LNCAP (cell line): ENCODE measurements at regions not wholly inside any gene's neighbourhood (a gene's known extent, or its start where the extent isn't known, plus 50 kb on each side); places are given as distances from the start of the nearest gene placed in this dataset.
A peak's percentile ranks its signal among the peaks of the same experiment; 100 is the strongest.

ENCODE experiments used
- TF ChIP-seq, protein P1 (sequence below): fragments of 450-650 bp; IDR thresholded peaks from 2 replicates; pipeline ENCODE4 v1.5.1; 2017; ENCODE audit warnings: mild to moderate bottlenecking

DNA sequence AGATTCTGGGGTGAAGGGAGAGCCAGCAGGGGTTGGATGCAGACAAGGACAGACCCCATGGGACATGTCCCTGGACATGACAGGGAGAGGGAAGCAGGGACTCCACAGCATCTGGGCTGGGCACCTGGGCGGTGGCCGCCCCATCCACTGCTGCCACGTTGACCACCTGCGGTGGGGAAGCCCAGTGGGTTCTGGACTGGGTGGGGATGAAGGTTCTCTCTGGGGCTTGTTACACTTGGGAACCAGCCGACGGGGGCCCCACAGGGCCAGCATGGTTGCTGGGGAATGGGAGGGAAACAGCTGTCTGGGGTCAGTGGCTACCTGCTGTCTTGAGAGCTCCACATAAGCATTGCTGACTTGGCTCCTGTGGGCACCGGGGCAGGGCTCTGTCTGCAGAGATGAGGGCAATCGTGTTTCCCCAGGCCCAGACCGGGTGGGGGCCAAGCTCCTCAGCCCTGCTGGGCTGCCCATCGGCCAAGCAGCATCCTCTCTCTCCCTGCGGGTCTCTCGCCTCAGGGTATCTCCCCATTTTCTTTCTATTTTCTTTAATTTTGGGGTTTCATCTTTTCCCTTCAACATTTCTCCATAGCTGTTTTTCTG is 443.6 kb upstream of the PFKP start:
- TF ChIP-seq, protein P1, sequence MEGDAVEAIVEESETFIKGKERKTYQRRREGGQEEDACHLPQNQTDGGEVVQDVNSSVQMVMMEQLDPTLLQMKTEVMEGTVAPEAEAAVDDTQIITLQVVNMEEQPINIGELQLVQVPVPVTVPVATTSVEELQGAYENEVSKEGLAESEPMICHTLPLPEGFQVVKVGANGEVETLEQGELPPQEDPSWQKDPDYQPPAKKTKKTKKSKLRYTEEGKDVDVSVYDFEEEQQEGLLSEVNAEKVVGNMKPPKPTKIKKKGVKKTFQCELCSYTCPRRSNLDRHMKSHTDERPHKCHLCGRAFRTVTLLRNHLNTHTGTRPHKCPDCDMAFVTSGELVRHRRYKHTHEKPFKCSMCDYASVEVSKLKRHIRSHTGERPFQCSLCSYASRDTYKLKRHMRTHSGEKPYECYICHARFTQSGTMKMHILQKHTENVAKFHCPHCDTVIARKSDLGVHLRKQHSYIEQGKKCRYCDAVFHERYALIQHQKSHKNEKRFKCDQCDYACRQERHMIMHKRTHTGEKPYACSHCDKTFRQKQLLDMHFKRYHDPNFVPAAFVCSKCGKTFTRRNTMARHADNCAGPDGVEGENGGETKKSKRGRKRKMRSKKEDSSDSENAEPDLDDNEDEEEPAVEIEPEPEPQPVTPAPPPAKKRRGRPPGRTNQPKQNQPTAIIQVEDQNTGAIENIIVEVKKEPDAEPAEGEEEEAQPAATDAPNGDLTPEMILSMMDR = no peak

DNA sequence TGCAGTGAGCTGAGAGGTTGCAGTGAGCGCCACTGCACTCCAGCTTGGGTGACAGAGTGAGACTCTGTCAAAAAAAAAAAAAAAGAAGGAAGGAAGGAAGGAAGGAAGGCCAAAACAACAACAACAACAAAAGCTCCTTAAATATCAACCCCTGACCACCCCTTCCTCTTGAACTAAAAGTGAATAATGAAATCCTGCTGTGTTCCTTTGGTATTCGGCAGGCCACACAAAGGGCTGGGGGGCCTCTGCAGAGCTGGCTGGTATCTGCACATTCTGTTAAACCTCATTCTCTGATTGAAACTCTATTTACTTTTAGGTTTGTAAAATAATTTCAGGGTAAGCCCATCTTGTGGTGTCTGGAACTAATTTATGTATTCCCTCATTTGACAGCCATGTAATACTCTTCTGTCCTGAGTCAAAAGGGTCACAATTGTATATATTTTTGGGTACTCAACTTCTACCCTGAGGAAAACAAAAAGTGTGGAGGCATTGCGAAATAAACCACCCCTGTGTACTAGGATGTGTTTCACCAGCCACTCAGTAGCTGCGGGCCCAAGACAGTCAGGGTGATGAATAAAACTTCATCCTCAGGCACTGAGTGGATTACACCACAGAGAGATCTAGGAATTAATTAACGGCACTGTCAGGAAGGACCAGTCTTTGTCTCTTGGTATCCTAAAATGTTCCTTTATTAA is 446.4 kb upstream of the PFKP start:
- TF ChIP-seq, protein P1 = no peak

DNA sequence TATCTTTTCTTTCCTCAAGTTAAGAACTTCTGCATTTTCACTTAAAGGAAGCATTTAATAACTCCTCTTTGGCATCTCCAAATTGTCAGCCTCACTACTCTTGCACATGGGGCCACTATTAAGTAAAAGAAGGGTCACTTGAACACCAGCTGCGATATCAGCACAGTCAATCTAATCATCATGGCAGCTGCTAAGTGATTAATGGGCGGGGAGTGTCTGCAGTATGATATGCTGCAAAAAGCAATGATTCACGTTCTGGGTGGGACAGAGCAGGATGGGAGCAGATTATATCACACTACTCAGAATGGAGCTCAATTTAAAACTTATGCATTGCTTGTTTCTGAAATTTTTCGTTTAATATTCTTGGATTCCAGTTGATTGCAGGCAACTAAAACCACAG is 447.4 kb upstream of the PFKP start:
- TF ChIP-seq, protein P1 = no peak

DNA sequence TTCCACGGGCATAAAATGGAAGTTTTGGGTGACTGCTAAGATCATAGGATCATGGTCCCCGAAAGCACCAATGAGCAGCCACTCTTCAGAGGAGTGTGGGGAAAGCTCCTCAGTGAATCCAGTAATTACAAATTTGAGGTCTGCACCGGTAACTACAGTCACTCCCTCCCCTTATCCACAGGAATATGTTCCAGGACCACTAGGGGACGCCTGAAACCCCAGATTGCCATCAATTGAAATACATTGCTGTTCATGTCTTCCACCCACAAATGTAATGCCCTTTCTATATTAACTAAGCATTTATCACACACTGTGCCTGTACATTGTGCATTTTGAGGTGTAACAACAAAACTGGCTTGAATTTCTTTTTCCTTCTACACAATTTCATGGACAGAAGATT is 447.9 kb upstream of the PFKP start:
- TF ChIP-seq, protein P1 = peak; percentile 49

DNA sequence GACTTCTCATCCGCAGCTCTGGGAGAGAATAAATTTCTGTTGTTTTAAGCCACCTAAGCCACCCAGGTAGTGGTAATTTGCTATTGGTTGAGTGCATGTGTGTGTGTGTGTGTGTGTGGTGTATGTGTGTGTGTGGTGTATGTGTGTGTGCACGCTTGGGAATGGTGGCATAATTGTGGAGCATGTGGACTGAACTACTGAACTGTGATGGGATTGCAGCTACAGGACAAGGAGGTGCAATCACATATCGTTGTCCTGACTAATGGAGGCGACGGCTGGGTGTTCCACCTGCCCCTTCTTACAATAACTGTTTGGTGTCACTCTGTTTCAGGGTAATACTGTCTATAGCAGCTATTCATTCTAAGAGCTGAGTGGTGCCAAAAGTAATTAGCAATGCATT is 448.7 kb upstream of the PFKP start:
- TF ChIP-seq, protein P1 = no peak

DNA sequence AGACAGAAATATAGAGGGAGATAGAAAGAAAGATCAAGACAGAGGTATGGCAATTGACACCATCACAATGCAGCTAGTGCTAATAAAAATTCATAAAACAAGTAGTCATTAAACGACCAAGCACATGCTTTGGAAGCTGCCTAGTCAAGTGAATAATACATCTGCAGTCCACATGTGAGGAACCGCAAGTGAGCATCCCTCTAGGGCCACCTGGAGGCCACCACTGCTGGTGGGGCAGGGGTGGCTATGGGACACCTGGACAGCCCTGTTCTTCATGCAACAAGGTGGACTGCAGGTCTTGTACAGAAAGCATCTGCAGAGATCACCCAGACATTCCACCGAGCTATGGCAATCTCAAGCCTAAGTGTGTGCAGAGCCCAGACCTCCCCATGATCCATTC is 451.1 kb upstream of the PFKP start:
- TF ChIP-seq, protein P1 = no peak

DNA sequence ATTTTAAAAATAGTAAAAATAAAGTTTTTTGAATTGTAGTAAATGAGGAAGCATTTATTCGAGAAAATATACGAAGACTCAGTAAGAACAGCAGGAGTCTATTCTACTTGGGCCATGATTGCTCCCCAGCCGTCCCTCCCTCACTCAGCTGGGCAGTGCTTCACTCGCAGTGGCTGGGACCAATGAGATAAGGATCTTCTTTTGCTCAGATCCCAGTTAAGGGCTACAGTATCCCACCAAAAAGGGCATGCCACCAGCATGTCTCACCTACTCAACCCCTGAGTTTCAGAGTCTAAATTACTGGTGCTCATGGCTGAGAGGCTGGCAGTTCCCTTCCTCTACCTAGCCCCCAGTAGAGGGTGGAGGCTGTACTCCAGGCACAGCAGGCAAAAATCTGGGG is 455.7 kb upstream of the PFKP start:
- TF ChIP-seq, protein P1 = no peak

DNA sequence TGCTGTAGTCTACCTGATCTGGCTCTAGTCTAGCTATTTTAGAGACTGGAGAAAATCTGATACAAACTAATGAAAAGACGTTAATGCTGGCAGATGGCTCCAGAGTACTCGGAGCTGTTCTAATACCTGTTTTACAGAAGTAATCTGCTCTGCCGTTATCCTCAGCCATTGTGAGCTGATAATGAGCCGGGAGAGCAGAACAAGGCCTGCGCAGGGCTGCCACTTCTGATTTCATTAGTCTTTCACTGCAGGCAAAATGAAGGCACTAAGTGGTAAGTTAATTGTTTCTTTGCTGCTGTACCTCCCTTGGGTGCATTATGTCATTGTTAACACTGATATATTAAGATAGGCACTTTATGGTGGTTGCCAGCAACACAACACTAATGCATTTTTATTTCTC is 456.4 kb upstream of the PFKP start:
- TF ChIP-seq, protein P1 = no peak
